Upper lobe of right lung (tissue), 1 donor: ENCODE measurements at regions not wholly inside any gene's neighbourhood (a gene's known extent, or its start where the extent isn't known, plus 50 kb on each side); places are given as distances from the start of the nearest gene placed in this dataset.

Source experiments
- ATAC-seq: fragments of 200-7000 bp; cut with Tn5 transposase; one replicate; pipeline ENCODE4 v1.9.1; 2020; ENCODE audit warnings: mild to moderate bottlenecking, moderate library complexity
- DNase-seq: peaks from one replicate; pipeline ENCODE4 v3.0.0-alpha.2; 2020
- H3K27ac ChIP-seq: fragments of 200-600 bp; one replicate; pipeline ENCODE4 v1.8.0; 2022
- H3K27me3 ChIP-seq: fragments of 200-600 bp; one replicate; pipeline ENCODE4 v1.8.0; 2022; ENCODE audit warnings: mild to moderate bottlenecking
- H3K36me3 ChIP-seq: fragments of 200-600 bp; one replicate; pipeline ENCODE4 v1.8.0; 2022
- H3K4me1 ChIP-seq: fragments of 200-600 bp; one replicate; pipeline ENCODE4 v1.8.0; 2022
- H3K4me3 ChIP-seq: fragments of 200-600 bp; one replicate; pipeline ENCODE4 v1.8.0; 2022; ENCODE audit warnings: mild to moderate bottlenecking
- H3K9me3 ChIP-seq: fragments of 200-600 bp; one replicate; pipeline ENCODE4 v1.8.0; 2022
- intact Hi-C: fragments of 100-400 bp; cut with DNase I; formaldehyde crosslinking; loops from one replicate; pipeline ENCODE4 v1.11.0; 2022
- TF ChIP-seq, protein P1 (sequence below): fragments of 200-600 bp; IDR thresholded peaks from one replicate; pipeline ENCODE4 v1.8.0; 2022; ENCODE audit warnings: antibody characterized with exemption
- donor health status: DM: no; HTN: yes; CAD: no; lungs with severe emphysema.

DNA sequence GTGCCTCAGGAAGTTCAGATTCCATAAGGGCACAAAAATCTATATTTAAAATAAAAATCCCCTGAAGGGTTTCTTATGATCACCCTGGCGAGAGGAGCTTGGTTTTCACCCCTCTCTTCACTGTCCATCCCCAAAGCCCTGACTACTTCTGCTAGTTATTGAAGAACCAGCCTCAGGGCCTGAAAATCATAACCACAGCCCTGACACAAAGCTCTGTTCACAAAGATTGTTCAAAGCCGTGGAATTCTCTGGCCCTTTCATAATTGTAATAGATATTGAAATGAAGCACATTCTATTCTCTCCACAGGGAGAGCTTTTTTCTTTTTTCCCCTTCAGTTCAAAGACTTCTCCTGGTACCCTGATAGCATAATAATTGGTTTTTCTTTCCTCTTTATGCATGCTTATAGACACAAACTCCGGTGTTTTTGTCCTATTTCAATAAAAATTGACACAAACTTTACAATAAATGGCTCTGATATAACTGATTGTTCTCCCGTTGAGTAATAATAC, 343.8 kb downstream of the CAAP1 start:
- intact Hi-C loops, result no loop called here
- TF ChIP-seq, protein P1, sequence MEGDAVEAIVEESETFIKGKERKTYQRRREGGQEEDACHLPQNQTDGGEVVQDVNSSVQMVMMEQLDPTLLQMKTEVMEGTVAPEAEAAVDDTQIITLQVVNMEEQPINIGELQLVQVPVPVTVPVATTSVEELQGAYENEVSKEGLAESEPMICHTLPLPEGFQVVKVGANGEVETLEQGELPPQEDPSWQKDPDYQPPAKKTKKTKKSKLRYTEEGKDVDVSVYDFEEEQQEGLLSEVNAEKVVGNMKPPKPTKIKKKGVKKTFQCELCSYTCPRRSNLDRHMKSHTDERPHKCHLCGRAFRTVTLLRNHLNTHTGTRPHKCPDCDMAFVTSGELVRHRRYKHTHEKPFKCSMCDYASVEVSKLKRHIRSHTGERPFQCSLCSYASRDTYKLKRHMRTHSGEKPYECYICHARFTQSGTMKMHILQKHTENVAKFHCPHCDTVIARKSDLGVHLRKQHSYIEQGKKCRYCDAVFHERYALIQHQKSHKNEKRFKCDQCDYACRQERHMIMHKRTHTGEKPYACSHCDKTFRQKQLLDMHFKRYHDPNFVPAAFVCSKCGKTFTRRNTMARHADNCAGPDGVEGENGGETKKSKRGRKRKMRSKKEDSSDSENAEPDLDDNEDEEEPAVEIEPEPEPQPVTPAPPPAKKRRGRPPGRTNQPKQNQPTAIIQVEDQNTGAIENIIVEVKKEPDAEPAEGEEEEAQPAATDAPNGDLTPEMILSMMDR, result no peak
- ATAC-seq (no peak), DNase-seq (no peak)
- no peak overlapping the region for H3K4me3 ChIP-seq
- H3K36me3 ChIP-seq, result no peaks in the 10 kb centered on the region
- no peaks in the 10 kb centered on the region for H3K27me3 ChIP-seq
- H3K27ac ChIP-seq, result no peak overlapping the region
- H3K9me3 ChIP-seq, result no peaks in the 10 kb centered on the region
- no peaks in the 10 kb centered on the region for H3K4me1 ChIP-seq

- intact Hi-C loops, result no loop called here
- DNase-seq, result no peak
- no peaks in the 10 kb centered on the region for H3K36me3 ChIP-seq
- no peak overlapping the region for H3K4me3 ChIP-seq
- H3K9me3 ChIP-seq, result peaks cover 3% of the 10 kb centered on the region
- no peaks in the 10 kb centered on the region for H3K4me1 ChIP-seq
- no peak overlapping the region for H3K27ac ChIP-seq
- TF ChIP-seq, protein P1, result no peak
- no peaks in the 10 kb centered on the region for H3K27me3 ChIP-seq
- no peak for ATAC-seq
Observed at GRCh38 chr9:26539867-26540493, 352.6 kb downstream of the CAAP1 start.

DNA sequence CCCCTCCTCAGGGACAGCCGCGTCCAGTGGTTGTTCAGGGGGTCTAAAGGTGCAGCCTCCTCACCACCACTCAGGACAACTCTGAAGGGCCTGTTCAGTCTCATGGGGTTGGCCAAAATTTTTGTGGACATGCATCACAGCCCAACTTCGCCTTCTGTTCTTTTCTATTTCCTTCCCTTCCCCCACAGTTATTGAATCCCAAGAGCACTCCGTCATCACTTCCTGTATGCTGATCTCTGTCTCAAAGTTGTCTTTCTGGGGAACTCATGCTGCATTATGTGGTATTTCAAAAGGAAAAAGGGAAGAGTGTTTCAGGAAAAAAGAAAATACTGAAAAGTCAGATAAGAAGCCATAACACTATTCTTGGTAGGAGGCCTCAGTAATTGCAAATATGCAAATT, 355.4 kb downstream of the CAAP1 start:
- H3K27ac ChIP-seq, result no peak overlapping the region
- H3K36me3 ChIP-seq, result no peaks in the 10 kb centered on the region
- H3K4me1 ChIP-seq, result no peaks in the 10 kb centered on the region
- DNase-seq (no peak), ATAC-seq (no peak)
- intact Hi-C loops, result no loop called here
- H3K4me3 ChIP-seq, result no peak overlapping the region
- TF ChIP-seq, protein P1, result no peak
- peaks cover 3% of the 10 kb centered on the region for H3K9me3 ChIP-seq
- no peaks in the 10 kb centered on the region for H3K27me3 ChIP-seq

DNA sequence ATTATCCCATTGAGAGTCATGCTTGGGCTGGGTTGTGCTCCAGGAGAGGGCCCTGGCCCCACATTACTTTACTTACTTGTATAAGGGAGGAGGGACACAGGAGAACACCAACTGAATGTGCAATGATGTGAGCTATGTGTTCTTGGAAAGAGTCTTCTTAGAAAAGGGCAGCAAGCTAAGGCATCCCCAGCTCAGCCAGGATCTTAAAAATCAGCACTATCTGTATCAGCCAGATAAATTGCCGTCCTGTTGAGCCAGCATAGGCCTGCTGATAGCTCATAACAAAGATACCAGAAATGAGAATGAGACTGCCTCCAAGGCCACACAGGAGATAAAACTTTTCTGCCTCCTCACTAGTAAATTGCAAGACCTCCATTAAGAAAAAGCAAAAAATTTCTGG, 357.5 kb downstream of the CAAP1 start:
- Histone ChIP-seq H3K27ac (no peak overlapping the region), H3K4me3 (no peak overlapping the region), H3K4me1 (no peaks in the 10 kb centered on the region), H3K9me3 (no peaks in the 10 kb centered on the region), H3K36me3 (no peaks in the 10 kb centered on the region), H3K27me3 (no peaks in the 10 kb centered on the region)
- TF ChIP-seq, protein P1, result no peak
- intact Hi-C loops, result no loop called here
- DNase-seq, result no peak
- no peak for ATAC-seq

GRCh38 chr9:26530841-26531240, 361.8 kb downstream of the CAAP1 start:
- H3K36me3 ChIP-seq, result no peaks in the 10 kb centered on the region
- intact Hi-C loops, result no loop called here
- no peak overlapping the region for H3K4me3 ChIP-seq
- ATAC-seq, result no peak
- TF ChIP-seq, protein P1, result no peak
- DNase-seq, result no peak
- H3K9me3 ChIP-seq, result no peaks in the 10 kb centered on the region
- no peaks in the 10 kb centered on the region for H3K27me3 ChIP-seq
- H3K27ac ChIP-seq, result no peak overlapping the region
- no peaks in the 10 kb centered on the region for H3K4me1 ChIP-seq

DNA sequence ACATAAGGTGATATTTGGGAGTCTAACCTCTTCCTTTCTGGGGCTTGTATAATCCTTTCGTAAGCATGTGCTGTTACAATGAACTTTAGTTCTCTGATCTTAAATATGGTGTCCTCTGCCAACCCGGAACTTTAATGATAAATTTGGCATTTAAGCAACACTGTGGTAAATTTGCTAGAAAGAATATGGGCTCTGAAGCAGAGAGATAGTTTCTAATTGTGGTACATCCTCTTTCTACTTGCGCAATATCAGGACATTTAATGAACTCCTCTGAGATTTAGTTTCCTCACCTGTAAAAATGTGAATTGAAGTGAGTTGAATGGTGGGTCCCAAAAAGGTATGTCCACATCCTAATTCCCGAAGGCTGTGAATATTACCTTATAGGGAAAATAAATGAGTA, 364.7 kb downstream of the CAAP1 start:
- intact Hi-C loops, result no loop called here
- no peaks in the 10 kb centered on the region for H3K27me3 ChIP-seq
- H3K27ac ChIP-seq, result no peak overlapping the region
- H3K9me3 ChIP-seq, result no peaks in the 10 kb centered on the region
- H3K4me1 ChIP-seq, result no peaks in the 10 kb centered on the region
- no peak overlapping the region for H3K4me3 ChIP-seq
- ATAC-seq (no peak), DNase-seq (no peak)
- TF ChIP-seq, protein P1, result no peak
- no peaks in the 10 kb centered on the region for H3K36me3 ChIP-seq
